OCI-LY7 (cell line): ENCODE measurements at regions not wholly inside any gene's neighbourhood (a gene's known extent, or its start where the extent isn't known, plus 50 kb on each side); places are given as distances from the start of the nearest gene placed in this dataset.

Experiments used
- CTCF ChIP-seq: fragments of 200-600 bp; sonication (generic); conservative IDR thresholded peaks from 2 replicates; pipeline ENCODE4 v1.5.1; 2014; ENCODE audit warnings: mild to moderate bottlenecking, antibody characterized with exemption, low read length, moderate library complexity, mixed read lengths
- EZH2phosphoT487 ChIP-seq: fragments of 200-600 bp; sonication (generic); IDR thresholded peaks from 2 replicates; pipeline ENCODE4 v1.6.1; 2018; ENCODE audit warnings: low read depth, borderline replicate concordance, mild to moderate bottlenecking, mixed run types, antibody characterized with exemption, low read length, moderate library complexity, mixed read lengths

GRCh38 chr11:70014291-70014690 is 63.8 kb upstream of the ANO1 start:
- TF ChIP-seq CTCF (no peak), EZH2phosphoT487 (no peak)
